ENCODE measurements at regions not wholly inside any gene's neighbourhood (a gene's known extent, or its start where the extent isn't known, plus 50 kb on each side); places are given as distances from the start of the nearest gene placed in this dataset.

GRCh38 chr21:15549671-15550070, 180.1 kb upstream of the USP25 start:
- Histone ChIP-seq H3K27me3 (replicated peaks; ENCODE audit: insufficient read depth) (0 out of 2 replicates have a peak, but pooled peaks cover 4% of the 10 kb centered on the region), H3K36me3 (ENCODE audit: low read depth) (no peaks in the 10 kb centered on the region), H3K4me2 (ENCODE audit: unreplicated experiment) (no peak overlapping the region), H4K20me1 (ENCODE audit: insufficient read depth) (no peaks in the 10 kb centered on the region), H3K9me2 (ENCODE audit: insufficient read depth) (no peaks in the 10 kb centered on the region), H3K9me3 (ENCODE audit: low read depth) (no peaks in the 10 kb centered on the region), H3K9ac (no peak overlapping the region), H2AFZ (no peak overlapping the region), H3K27ac (no peak overlapping the region), H3K79me2 (ENCODE audit: insufficient read depth) (no peaks in the 10 kb centered on the region), H3K4me3 (no peak overlapping the region), H3K4me1 (ENCODE audit: insufficient read depth) (peaks cover 8% of the 10 kb centered on the region; the same call in 1 of the 2 replicates), H3F3A (ENCODE audit: insufficient read depth) (no peaks in the 10 kb centered on the region)
- in situ Hi-C loops (cut with MboI), result no loop called here
- TF ChIP-seq EZH2phosphoT487 (IDR thresholded peaks at IDR 0.05; ENCODE audit: insufficient read depth, low read depth) (no peak), EZH2 (IDR thresholded peaks at IDR 0.05; ENCODE audit: insufficient read depth, poor library complexity, severe bottlenecking) (no peak)
- WGBS, 2 experiments (ENCODE audit: low coverage in 1 of 2, low lambda C conversion rate in 2 of 2, missing lambda C conversion rate in 2 of 2), result 33 to 36% methylated on average over 3 of the region's 3 CpGs
- DNase-seq, result peak; percentile 46

GRCh38 chr21:15552914-15553494, 176.8 kb upstream of the USP25 start:
- Histone ChIP-seq H3K9ac (no peak overlapping the region), H3K4me2 (ENCODE audit: unreplicated experiment) (no peak overlapping the region), H3K36me3 (ENCODE audit: low read depth) (no peaks in the 10 kb centered on the region), H3K79me2 (ENCODE audit: insufficient read depth) (no peaks in the 10 kb centered on the region), H3K4me1 (ENCODE audit: insufficient read depth) (peaks cover 8% of the 10 kb centered on the region; the same call in 1 of the 2 replicates), H3K27ac (no peak overlapping the region), H3K27me3 (replicated peaks; ENCODE audit: insufficient read depth) (0 out of 2 replicates have a peak, but pooled peaks cover 4% of the 10 kb centered on the region), H3K9me3 (ENCODE audit: low read depth) (no peaks in the 10 kb centered on the region), H3K4me3 (no peak overlapping the region), H2AFZ (no peak overlapping the region), H3K9me2 (ENCODE audit: insufficient read depth) (no peaks in the 10 kb centered on the region), H4K20me1 (ENCODE audit: insufficient read depth) (no peaks in the 10 kb centered on the region), H3F3A (ENCODE audit: insufficient read depth) (no peaks in the 10 kb centered on the region)
- DNase-seq, result peak; percentile 62
- 36 to 39% methylated on average over 3 of the region's 3 CpGs for WGBS, 2 experiments (ENCODE audit: low coverage in 1 of 2, low lambda C conversion rate in 2 of 2, missing lambda C conversion rate in 2 of 2)
- no peak for TF ChIP-seq EZH2phosphoT487 (IDR thresholded peaks at IDR 0.05; ENCODE audit: insufficient read depth, low read depth)
- no peak for TF ChIP-seq EZH2 (IDR thresholded peaks at IDR 0.05; ENCODE audit: insufficient read depth, poor library complexity, severe bottlenecking)
- in situ Hi-C loops (cut with MboI), result no loop called here

- TF ChIP-seq EZH2phosphoT487 (IDR thresholded peaks at IDR 0.05; ENCODE audit: insufficient read depth, low read depth) (no peak), EZH2 (IDR thresholded peaks at IDR 0.05; ENCODE audit: insufficient read depth, poor library complexity, severe bottlenecking) (no peak)
- no peak for DNase-seq
- no peaks in the 10 kb centered on the region for H3F3A ChIP-seq (ENCODE audit: insufficient read depth)
- no peak overlapping the region for H3K9ac ChIP-seq
- no peak overlapping the region for H2AFZ ChIP-seq
- no peak overlapping the region for H3K4me3 ChIP-seq
- no peaks in the 10 kb centered on the region for H4K20me1 ChIP-seq (ENCODE audit: insufficient read depth)
- no peak overlapping the region for H3K27ac ChIP-seq
- H3K79me2 ChIP-seq (ENCODE audit: insufficient read depth), result no peaks in the 10 kb centered on the region
- in situ Hi-C loops (cut with MboI), result no loop called here
- H3K27me3 ChIP-seq (replicated peaks; ENCODE audit: insufficient read depth), result 0 out of 2 replicates have a peak, but pooled peaks cover 8% of the 10 kb centered on the region
- H3K9me3 ChIP-seq (ENCODE audit: low read depth), result no peaks in the 10 kb centered on the region
- no peaks in the 10 kb centered on the region for H3K36me3 ChIP-seq (ENCODE audit: low read depth)
- H3K4me2 ChIP-seq (ENCODE audit: unreplicated experiment), result no peak overlapping the region
- WGBS, 2 experiments (ENCODE audit: low coverage in 1 of 2, low lambda C conversion rate in 2 of 2, missing lambda C conversion rate in 2 of 2), result 51 to 56% methylated on average over 4 of the region's 4 CpGs
- H3K9me2 ChIP-seq (ENCODE audit: insufficient read depth), result no peaks in the 10 kb centered on the region
- no peaks in the 10 kb centered on the region; the same call in 1 of the 2 replicates for H3K4me1 ChIP-seq (ENCODE audit: insufficient read depth)
Measured at GRCh38 chr21:15557925-15558324, 171.9 kb upstream of the USP25 start.

- TF ChIP-seq EZH2phosphoT487 (IDR thresholded peaks at IDR 0.05; ENCODE audit: insufficient read depth, low read depth), result no peak
- TF ChIP-seq EZH2 (IDR thresholded peaks at IDR 0.05; ENCODE audit: insufficient read depth, poor library complexity, severe bottlenecking), result no peak
- Histone ChIP-seq H3K27ac (no peak overlapping the region), H3K79me2 (ENCODE audit: insufficient read depth) (no peaks in the 10 kb centered on the region), H2AFZ (no peak overlapping the region), H3K4me3 (no peak overlapping the region), H3F3A (ENCODE audit: insufficient read depth) (no peaks in the 10 kb centered on the region), H3K9me3 (ENCODE audit: low read depth) (no peaks in the 10 kb centered on the region), H4K20me1 (ENCODE audit: insufficient read depth) (no peaks in the 10 kb centered on the region), H3K4me2 (ENCODE audit: unreplicated experiment) (no peak overlapping the region), H3K36me3 (ENCODE audit: low read depth) (no peaks in the 10 kb centered on the region), H3K4me1 (ENCODE audit: insufficient read depth) (no peaks in the 10 kb centered on the region; the same call in 1 of the 2 replicates), H3K9ac (no peak overlapping the region), H3K9me2 (ENCODE audit: insufficient read depth) (no peaks in the 10 kb centered on the region), H3K27me3 (replicated peaks; ENCODE audit: insufficient read depth) (0 out of 2 replicates have a peak, but pooled peaks cover 7% of the 10 kb centered on the region)
- DNase-seq, result no peak
- 53 to 59% methylated on average over 1 of the region's 1 CpG for WGBS, 2 experiments (ENCODE audit: low coverage in 1 of 2, low lambda C conversion rate in 2 of 2, missing lambda C conversion rate in 2 of 2)
- in situ Hi-C loops (cut with MboI), result no loop called here
Measured at GRCh38 chr21:15558884-15559283, 170.9 kb upstream of the USP25 start.
